ENCODE measurements at regions not wholly inside any gene's neighbourhood (a gene's known extent, or its start where the extent isn't known, plus 50 kb on each side); places are given as distances from the start of the nearest gene placed in this dataset.
"Not testable (repeated sequence)": the region's sequence is repeated elsewhere in the genome, so short reads cannot be mapped to it uniquely, and the experiment has no call there.

DNA sequence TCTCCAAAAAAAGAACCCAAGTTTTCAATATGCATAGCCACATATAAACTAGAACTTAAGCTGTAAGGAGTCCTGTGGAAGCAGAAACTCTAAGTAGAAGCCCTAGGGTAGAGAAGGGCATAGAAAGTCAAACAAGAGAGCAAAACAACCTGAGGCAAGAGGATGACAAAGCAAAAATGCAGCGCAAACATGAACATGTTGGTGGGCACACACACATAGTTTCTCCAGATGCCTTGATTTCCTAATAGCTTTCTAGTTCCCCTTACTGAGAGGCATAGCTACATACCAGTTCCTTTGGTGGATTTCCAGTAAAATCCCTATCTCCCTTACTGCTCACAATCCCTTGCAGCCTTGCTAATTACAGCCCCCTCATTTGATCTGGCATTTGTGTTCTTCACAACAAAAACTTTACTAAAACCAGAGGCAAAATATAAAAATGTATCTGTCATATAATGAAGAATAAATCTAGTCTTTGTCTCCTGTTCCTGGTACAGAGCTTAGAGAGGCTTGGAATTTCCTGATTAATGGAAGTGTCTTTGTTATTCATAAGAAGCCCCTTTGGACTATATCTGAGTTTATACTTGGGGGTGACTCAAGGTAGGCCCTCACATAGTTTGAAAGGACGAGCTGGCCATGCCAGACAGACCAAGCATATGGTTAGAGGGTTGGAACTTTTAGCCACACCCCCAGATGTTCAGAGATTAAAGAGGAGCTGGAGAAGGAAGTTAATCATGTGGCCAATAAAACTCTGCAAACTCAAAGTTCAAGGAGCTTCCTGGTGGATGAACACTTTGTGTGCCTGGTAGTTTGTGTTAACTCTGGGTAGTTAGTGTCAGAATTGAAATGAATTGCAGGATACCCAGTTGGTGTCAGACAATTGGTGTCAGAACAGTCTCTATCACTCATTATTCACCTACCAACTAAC, 52.7 kb upstream of the ZCCHC13 start:
- Histone ChIP-seq H3K4me3 (no peak overlapping the region), H3K27ac (peak overlapping the region in 2 of 21 experiments; percentile 13 to 30)

DNA sequence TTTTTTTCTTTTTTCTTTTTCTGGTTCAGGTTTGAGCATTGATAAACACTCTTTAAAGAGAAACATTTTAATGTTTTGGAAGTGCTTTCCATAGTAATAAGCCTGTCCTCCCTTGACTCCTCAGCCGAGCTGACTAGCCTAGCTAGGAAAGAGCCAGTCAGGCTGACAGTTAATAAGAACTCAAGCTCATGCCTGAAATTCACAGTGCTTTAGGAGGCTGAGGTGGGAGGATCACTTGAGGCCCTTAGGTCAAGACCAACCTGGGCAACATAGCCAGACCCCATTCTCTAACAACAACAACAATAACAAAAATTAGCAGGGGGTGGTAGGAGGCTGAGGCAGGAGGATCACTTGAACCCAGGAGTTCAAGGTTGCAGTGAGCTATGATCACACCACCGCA, 53.4 kb upstream of the ZCCHC13 start:
- Histone ChIP-seq H3K4me3 (no peak overlapping the region), H3K27ac (peak overlapping the region in 2 of 21 experiments; percentile 10 to 13)

DNA sequence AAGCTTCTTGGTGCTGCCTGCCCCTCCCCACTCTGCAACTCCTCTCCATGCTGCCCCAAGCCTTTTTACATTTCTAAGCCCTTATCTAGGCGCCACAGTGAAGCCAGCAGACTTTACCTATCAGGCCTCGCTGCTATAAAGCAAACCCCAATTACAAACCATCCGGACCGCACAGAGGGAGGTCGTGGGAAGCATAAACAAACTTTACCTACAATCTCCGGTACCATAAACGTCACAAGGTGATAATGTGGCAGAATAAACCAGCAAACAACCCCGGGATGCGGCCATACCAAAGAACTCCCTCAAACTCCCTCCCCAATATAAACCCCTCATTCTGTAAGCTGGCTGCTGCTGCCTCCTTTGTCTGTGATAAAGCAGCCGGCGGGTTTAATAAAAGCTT, 54.0 kb upstream of the ZCCHC13 start:
- no peak overlapping the region for H3K4me3 ChIP-seq
- no peak overlapping the region for H3K27ac ChIP-seq

DNA sequence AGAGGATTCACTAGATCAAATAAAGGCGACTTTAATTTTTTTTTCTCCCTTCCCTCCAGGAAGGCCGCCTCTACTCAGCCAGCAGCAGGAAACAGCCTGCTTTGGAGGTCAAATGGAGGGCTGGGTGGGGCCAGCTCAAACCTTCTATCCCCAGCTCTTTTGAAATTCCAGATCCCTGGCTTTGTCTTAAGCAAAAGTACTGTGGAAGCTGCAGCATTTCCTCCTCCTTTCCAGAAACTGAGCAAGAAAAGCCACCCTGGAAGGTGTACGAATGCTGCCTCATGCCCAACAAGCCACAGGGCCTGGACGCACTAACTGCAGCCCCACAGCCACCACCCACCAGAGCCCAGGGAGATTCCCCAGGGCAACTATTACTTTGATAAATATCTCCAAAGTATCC, 55.1 kb upstream of the ZCCHC13 start:
- H3K27ac ChIP-seq: no peak overlapping the region
- H3K4me3 ChIP-seq: no peak overlapping the region

DNA sequence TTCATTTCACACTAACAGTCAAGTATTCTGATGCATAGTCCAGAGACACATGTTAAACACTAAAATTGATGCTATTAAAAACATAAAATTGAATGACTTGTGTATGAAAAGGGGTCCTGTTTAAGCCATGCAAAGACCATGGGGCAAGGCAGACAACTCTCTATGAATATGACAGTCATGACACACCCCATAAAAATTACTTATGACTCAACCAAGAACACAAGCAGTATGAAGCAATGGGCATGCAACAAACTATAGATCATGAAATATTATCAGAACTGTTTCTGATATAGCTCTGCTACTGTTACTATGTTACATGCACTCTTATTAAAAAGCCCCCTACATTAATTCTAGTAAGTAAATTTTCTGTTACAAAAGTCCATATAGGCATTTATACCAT, 57.5 kb upstream of the ZCCHC13 start:
- Histone ChIP-seq H3K27ac (no peak overlapping the region), H3K4me3 (no peak overlapping the region)

DNA sequence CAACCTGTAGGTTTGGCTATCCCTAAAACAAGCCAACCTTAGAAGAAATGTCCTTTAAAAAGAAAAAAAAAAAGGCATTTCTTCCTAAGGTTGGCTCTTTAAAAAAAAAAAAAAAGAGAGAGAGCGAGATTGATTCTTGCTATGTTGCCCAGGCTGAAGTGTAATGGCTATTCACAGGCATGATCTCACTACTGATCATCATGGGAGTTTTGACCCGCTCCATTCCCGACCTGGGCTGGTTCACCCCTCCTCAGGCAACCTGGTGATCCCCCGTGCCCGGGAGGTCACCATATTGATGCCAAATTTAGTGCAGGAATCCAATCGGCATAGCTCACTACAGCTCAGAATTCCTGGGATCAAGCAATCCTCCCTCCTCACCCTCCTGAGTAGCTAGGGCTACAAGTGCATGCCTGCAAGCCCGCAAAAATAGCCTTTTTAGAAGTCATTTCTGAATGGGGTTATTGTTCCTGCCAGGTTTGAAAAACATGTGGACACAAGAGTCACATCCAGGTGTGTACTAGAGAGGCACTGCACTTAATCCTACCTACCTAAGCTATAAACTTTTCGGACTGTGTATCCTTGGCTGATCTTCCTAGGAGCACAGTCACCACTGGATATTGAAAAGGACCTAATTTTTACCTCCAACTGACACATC, 61.4 kb upstream of the ZCCHC13 start:
- H3K4me3 ChIP-seq: no peak overlapping the region
- H3K27ac ChIP-seq: no peak overlapping the region

DNA sequence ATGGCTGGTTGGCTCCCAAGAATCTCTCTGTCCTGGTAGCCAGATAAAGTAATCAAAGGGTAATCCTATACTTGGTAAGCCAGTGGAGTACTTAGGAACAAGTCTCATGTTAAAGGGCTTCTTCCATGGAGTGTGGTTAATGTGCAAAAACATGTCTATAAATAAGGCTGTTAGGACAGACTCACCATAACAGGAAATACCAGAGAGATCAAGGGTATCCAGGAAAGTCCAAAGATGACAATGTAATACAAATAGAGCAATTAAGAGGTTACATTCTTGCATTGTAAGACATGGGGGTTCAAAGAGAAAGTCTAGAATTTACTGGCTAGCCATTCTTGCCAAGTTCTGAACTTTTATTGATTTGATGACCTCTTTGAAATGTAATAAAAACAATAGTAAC, 61.9 kb upstream of the ZCCHC13 start:
- Histone ChIP-seq H3K27ac (no peak overlapping the region), H3K4me3 (no peak overlapping the region)

DNA sequence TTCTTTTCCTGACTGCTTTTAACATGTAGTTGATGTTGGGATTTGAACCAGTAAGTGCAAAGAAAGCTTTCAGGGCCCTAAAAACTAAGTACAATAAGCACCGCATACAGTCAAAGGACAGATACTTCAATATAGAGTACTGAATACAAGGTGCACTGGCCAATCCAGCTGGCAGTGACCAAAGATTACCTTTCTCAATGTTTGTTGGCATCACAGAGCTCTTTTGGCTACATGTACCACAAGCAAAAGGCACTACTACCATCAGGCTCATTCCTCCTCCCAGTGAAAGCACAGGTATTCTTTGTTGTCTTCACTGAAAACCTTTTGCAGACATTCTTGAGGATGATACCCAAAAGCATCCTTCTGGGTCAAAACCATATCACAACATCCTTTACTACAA, 65.2 kb upstream of the ZCCHC13 start:
- Histone ChIP-seq H3K27ac (no peak overlapping the region), H3K4me3 (no peak overlapping the region)

DNA sequence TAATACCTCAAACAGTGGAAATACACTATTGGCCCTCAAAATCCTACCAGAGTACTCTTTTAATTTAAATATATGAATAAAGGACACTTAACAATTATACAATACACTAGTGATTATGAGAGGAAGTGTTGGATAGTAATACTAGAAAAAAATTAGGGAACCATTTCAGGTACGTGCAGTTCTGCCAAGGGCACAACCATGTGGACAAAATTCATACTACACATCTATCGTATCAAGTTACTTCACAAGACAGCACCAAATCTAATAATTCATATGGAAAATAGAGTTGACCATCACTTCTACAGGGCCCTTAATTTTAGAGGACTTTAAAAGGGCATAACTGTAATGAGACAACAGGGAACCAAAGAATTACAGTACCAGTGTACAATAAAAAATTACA, 69.2 kb upstream of the ZCCHC13 start:
- H3K4me3 ChIP-seq: no peak overlapping the region
- no peak overlapping the region for H3K27ac ChIP-seq

DNA sequence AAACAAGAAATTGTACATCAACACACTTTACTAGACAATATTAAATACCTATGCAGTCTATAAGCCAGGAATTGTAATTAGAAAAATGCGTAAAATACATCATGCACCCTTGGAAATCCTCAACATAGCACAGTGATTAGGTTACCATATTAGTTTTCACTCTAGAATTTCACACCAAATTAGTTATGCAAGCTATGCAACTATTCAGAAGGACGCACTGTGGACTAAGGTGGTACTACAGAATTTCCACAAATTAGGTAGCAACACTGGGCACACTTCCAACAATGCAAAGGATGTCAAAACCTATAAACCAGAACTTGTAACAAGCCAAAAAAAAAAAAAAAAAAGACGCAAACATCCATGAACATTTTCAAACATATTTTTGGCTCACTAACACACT, 71.1 kb upstream of the ZCCHC13 start:
- H3K27ac ChIP-seq: no peak overlapping the region
- no peak overlapping the region for H3K4me3 ChIP-seq

DNA sequence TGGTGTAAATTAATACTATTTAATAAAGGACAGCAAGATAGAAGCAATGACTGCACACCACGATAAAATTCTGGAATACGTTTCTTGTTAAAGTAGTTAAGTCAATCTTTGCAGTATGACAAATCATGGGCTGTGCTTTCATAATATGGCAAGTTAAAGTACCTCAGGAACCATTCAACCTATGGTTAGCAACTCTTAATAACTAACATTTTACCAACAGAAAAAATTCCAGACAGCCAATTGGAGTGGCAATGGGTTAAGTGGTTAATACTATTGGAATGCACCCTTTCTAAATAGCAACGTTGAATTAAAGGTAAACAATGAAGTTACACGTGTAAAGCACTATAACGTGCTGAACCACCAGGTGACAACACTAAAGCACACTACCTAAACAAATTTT, 72.4 kb upstream of the ZCCHC13 start:
- Histone ChIP-seq H3K4me3 (no peak overlapping the region), H3K27ac (no peak overlapping the region)

DNA sequence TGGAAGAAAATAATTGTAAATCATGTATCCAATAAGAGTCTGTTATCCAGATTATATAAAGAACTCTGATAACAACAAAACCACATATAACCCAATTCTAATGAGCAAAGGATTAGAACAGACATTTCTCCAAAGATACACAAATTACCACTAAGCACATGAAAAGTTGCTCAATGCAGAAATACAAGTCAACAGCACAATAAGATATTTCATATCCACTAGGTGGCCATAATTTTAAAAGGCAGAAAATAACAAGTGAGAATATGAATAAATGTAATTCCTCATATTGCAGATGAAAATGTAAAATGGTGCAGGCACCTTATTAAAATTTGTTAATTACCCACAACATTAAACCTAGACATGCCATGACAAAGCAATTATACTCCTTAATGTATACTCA, 73.9 kb upstream of the ZCCHC13 start:
- Histone ChIP-seq H3K4me3 (no peak overlapping the region), H3K27ac (no peak overlapping the region)

DNA sequence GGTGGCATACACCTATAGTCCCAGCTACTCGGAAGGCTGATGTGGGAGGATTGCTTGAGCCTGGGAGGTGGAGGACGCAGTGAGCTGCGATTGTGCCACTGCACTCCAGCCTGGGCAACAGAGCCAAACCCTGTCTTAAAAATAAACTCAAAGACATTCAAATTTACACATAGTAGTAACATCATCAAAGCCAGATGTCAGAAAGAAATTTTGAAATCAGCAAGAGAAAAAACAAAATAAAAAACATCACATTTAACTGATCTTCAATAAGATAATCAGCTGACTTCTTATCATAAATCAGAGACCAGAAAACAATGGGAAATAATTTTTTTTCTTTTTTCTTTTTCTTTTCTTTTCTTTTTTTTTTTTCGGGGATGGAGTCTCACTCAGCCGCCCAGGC, 78.9 kb upstream of the ZCCHC13 start:
- Histone ChIP-seq H3K27ac (no peak overlapping the region), H3K4me3 (no peak overlapping the region)

DNA sequence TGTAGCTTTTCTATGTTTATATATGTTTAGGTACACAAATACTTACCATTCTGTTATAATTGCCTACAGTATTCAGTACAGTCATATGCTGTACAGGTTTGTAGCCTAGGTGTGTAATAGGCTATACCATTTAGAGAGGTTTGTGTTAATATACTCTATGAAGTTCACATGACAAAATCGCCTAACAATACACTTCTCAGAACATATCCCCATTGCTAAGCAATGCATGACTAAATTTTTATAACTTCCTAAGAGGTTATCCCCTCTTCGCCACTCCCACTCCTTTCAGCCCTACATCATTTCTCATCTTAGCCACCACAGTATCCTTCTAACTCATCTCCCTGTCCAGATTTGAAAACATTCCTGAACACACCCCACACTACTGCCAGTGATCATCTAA, 83.7 kb upstream of the ZCCHC13 start:
- H3K4me3 ChIP-seq: no peak overlapping the region
- no peak overlapping the region for H3K27ac ChIP-seq

DNA sequence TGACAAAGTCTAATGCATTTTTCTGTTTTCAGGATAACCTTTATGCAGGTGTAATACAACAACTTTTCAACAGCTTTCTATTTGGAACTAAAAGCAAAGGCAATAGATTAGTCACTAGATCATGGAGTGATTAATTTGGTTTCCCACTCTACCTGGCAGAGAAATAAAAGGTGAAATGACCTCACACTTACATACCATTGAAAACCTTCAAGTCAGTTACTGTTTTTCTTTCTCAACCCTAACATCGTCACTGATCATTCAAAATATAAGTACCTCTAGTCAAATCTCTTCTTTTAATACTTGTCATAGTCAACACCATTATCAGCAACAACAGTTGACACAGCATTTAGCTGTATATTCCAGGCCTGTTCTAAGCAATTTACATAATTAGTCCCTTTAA, 85.1 kb upstream of the ZCCHC13 start:
- Histone ChIP-seq H3K4me3 (no peak overlapping the region), H3K27ac (no peak overlapping the region)

DNA sequence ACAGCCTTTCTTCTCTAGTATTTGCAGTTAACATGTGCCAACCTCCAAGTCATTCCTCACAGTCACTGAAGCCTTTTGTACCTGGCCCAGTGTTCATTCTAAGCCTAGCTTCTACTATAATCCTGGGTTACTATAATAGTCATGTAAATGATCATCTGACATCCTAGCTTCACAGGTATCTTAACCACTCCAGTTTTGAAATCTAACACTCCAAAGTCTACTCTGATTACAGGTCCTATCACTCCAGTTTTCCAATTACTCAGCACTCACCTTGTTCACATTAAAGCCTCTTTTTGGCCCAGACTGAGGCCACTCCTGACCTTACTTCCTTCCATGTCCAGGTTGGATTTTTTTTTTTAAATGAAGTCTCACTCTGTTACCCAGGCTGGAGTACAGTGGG, 87.6 kb upstream of the ZCCHC13 start:
- no peak overlapping the region for H3K4me3 ChIP-seq
- no peak overlapping the region for H3K27ac ChIP-seq

DNA sequence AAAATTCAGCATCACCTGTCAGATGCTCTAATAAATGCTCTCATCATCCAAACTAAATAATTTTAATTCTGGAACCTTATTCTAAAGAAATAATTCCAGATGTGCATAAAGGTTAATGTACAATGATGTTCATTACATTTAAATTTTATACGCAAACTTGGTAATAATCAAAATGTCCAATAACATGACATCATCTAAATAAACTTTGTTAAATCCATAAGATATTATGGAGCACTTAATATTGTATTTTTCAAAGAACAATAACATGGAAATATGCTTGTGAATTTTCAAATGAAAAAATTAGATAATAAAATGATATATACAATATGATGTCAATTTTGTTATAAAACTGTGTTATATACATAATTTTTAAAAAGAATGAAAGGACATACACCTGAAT, 92.1 kb upstream of the ZCCHC13 start:
- no peak overlapping the region for H3K27ac ChIP-seq

DNA sequence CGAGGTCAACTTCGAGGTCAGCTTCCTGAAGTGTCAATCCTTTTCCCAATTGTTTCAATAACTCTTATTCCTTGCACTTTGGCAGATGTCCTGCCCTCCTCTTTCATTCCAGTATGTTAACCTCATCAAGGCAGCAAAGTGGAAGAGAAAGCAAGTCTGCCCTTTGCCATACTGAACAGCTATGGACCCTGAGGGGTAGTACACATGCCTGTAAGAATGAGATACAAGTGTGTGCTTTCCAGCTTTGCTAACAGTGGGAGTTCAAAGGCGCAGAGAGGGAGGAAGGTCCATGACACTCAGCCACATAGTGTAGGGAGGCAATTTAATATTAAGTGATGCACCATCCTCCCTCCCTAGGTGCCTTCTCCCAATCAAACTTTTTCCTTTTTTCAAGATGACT, 96.4 kb upstream of the ZCCHC13 start:
- H3K27ac ChIP-seq: no peak overlapping the region
- H3K4me3 ChIP-seq: no peak overlapping the region

More for the DNA sequence above, 92.1 kb upstream of the ZCCHC13 start:
- H3K4me3 ChIP-seq: no peak overlapping the region

DNA sequence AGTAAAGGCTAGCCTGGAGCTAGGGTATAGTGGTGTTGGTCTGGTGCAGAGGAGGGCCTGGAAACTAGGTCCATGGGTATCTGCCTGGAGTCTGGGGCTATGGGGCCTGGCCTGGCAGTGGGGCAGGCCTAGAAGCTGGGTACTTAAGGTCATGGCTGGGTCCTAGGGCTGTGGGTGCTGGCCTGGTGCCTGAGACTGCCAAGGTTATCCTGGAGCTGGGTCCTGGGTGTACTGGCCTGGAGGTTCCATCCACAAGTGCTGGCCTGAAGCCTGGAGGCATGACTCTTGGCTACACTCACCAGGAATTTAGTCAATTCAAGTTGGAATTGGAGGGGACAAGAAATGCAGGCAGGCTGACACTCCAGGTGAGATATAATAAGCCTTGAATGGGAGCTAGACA, 108.4 kb upstream of the ZCCHC13 start:
- Histone ChIP-seq H3K27ac (no peak overlapping the region), H3K4me3 (no peak overlapping the region)

DNA sequence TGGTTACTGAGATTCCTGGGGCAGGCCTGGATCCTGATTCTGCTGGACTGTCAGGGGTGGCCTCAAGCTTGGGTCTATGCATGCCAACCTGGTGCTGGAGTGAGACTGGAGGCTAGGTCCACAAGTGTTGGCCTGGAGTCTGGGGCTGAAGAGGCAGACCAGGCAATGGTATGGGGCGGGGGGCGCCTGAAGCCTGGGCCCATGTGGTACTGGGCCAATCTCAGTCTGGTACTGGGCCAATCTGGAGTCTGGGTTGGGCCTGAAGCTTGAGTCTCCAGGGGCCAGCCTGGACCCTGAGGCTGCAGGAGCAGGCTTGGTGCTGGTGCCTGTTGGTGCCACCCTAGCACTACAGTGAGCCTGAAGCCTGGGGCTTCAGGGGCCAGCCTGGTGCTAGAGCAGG, 108.9 kb upstream of the ZCCHC13 start:
- no peak overlapping the region for H3K27ac ChIP-seq
- H3K4me3 ChIP-seq: no peak overlapping the region

DNA sequence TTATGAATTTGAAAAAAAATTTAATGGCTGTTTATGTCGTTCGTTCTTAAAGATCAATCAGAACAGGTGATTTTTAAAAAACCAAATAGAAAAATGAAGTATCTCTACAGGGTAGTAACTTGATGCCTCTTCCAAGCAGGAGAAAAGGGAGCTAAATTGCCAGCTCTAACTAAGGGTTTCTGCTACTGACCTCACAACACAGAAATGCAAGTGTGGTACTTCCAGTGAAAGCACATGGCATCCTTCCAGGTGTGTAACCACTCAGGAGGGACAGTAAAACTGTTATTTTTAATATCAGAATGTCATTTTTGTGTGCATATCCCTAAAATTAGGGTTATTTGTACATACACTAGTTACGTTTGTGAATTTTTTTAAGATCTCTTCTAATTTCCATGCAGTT, 116.8 kb upstream of the ZCCHC13 start:
- Histone ChIP-seq H3K27ac (no peak overlapping the region), H3K4me3 (no peak overlapping the region)

DNA sequence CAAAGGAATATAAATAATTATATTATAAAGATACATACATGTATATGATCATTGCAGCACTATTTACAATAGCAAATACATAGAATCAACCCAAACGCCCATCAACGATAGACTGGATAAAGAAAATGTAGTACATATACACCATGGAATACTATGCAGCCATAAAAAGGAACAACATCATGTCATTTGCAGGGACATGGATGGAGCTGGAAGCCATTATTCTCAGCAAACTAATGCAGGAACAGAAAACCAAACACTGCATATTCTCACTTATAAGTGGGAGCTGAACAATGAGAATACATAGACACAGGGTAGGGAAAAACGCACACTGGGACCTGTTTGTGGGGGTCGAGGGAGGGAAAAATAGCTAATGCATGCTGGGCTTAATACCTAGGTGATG, 120.9 kb upstream of the ZCCHC13 start:
- H3K27ac ChIP-seq, H3K4me3 ChIP-seq: not testable (repeated sequence)

Measured in skin epidermis (tissue), 12 donors.